Fibroblast of lung (primary cell): ENCODE measurements at regions not wholly inside any gene's neighbourhood (a gene's known extent, or its start where the extent isn't known, plus 50 kb on each side); places are given as distances from the start of the nearest gene placed in this dataset.

ENCODE experiments used
- DNase-seq, 2 donors: peaks; one replicate each; pipeline versions ENCODE4 v3.0.0 to v3.0.0-alpha.2; 2010; ENCODE audit warnings: low read depth in 2 of 2
- H2AFZ ChIP-seq: 2 replicates; pipeline ENCODE4 v1.5.1; 2012; ENCODE audit warnings: low read length, control low read depth, inconsistent platforms
- H3K27ac ChIP-seq: 2 replicates; pipeline ENCODE4 v1.5.1; 2011; ENCODE audit warnings: low read length, control low read depth; ENCODE audit not compliant: insufficient read depth
- H3K27me3 ChIP-seq: 2 replicates; pipeline ENCODE4 v1.5.1; 2011; ENCODE audit warnings: mild to moderate bottlenecking, low read length; ENCODE audit not compliant: control insufficient read depth, insufficient read depth
- H3K36me3 ChIP-seq: 2 replicates; pipeline ENCODE4 v1.5.1; 2011; ENCODE audit warnings: low read length; ENCODE audit not compliant: control insufficient read depth, insufficient read depth
- H3K4me1 ChIP-seq: 2 replicates; pipeline ENCODE4 v1.5.1; 2011; ENCODE audit warnings: low read length; ENCODE audit not compliant: control insufficient read depth, insufficient read depth; ENCODE audit errors: extremely low read depth
- H3K4me2 ChIP-seq: 2 replicates; pipeline ENCODE4 v1.5.1; 2011; ENCODE audit warnings: low read length, control low read depth; ENCODE audit not compliant: insufficient read depth; ENCODE audit errors: extremely low read depth
- H3K4me3 ChIP-seq, 4 experiments: fragments of 200-600 bp in 1 of 4; sonication (generic) in 1 of 4; replicated peaks in 1 of 4; 2 replicates each; pipeline ENCODE4 v1.5.1; 2011 to 2016; ENCODE audit warnings: low read length in 4 of 4, low read depth in 3 of 4, mild to moderate bottlenecking in 3 of 4, control low read depth in 2 of 4, inconsistent platforms in 1 of 4, mixed read lengths in 1 of 4; ENCODE audit not compliant: insufficient read depth in 1 of 4; ENCODE audit errors: control extremely low read depth in 1 of 4
- H3K79me2 ChIP-seq: 2 replicates; pipeline ENCODE4 v1.5.1; 2012; ENCODE audit warnings: mild to moderate bottlenecking, low read length, inconsistent platforms; ENCODE audit not compliant: control insufficient read depth, insufficient read depth
- H3K9ac ChIP-seq: 2 replicates; pipeline ENCODE4 v1.5.1; 2011; ENCODE audit warnings: mild to moderate bottlenecking, low read length, control low read depth; ENCODE audit not compliant: insufficient read depth
- H3K9me3 ChIP-seq: 2 replicates; pipeline ENCODE4 v1.5.1; 2012; ENCODE audit warnings: low read depth, low read length; ENCODE audit not compliant: control insufficient read depth, insufficient read depth
- H4K20me1 ChIP-seq: 2 replicates; pipeline ENCODE4 v1.5.1; 2011; ENCODE audit warnings: low read length; ENCODE audit not compliant: control insufficient read depth, insufficient read depth; ENCODE audit errors: extremely low read depth
- EZH2 ChIP-seq: IDR thresholded peaks from 2 replicates; pipeline ENCODE4 v1.5.1; 2012; ENCODE audit warnings: low read length, control low read depth, mild to moderate bottlenecking; ENCODE audit errors: missing control alignments
- TF ChIP-seq, protein P1 (sequence below), 2 donors: IDR thresholded peaks in 1 of 2; conservative IDR thresholded peaks in 1 of 2; 1 replicate in 1 of 2; 2 replicates in 1 of 2; pipeline ENCODE4 v1.5.1; 2011 to 2012; ENCODE audit warnings: low read length in 2 of 2, control low read depth in 1 of 2, inconsistent platforms in 1 of 2, low read depth in 1 of 2, mild to moderate bottlenecking in 1 of 2

DNA sequence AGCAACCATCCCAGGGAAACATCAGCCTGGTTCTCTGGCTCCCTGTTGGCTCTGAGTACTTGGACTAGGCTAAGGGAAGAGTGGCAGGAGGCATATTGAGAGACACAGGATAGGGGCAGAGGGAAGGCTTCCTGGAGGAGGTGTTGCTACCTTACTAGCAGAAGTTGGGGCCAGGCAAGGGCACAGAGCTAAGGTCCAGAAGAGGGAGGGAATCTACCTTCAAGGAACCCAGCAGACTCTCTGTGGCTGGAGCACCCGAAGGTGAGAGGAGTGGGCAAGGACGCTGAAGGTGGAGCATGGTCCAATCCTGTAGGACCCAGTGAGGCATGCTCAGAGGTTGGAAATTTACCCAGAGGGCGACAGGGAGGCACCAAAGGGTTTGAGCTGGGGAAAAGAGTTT, 191.9 kb downstream of the TFAP2C start:
- Histone ChIP-seq H3K4me1 (no peaks in the 10 kb centered on the region), H3K4me3 (no peak overlapping the region), H3K9ac (no peak overlapping the region), H3K4me2 (no peak overlapping the region), H3K9me3 (no peaks in the 10 kb centered on the region), H3K27me3 (peaks cover 2% of the 10 kb centered on the region), H3K27ac (no peak overlapping the region), H3K79me2 (no peaks in the 10 kb centered on the region), H2AFZ (no peak overlapping the region), H4K20me1 (no peaks in the 10 kb centered on the region), H3K36me3 (no peaks in the 10 kb centered on the region)
- TF ChIP-seq, protein P1, sequence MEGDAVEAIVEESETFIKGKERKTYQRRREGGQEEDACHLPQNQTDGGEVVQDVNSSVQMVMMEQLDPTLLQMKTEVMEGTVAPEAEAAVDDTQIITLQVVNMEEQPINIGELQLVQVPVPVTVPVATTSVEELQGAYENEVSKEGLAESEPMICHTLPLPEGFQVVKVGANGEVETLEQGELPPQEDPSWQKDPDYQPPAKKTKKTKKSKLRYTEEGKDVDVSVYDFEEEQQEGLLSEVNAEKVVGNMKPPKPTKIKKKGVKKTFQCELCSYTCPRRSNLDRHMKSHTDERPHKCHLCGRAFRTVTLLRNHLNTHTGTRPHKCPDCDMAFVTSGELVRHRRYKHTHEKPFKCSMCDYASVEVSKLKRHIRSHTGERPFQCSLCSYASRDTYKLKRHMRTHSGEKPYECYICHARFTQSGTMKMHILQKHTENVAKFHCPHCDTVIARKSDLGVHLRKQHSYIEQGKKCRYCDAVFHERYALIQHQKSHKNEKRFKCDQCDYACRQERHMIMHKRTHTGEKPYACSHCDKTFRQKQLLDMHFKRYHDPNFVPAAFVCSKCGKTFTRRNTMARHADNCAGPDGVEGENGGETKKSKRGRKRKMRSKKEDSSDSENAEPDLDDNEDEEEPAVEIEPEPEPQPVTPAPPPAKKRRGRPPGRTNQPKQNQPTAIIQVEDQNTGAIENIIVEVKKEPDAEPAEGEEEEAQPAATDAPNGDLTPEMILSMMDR (conservative IDR thresholded peaks at IDR 0.05 in 1 of 2, IDR thresholded peaks at IDR 0.05 in 1 of 2; ENCODE audit: low read depth in 1 of 2, low read length in 2 of 2) = no peak
- DNase-seq = no peak

DNA sequence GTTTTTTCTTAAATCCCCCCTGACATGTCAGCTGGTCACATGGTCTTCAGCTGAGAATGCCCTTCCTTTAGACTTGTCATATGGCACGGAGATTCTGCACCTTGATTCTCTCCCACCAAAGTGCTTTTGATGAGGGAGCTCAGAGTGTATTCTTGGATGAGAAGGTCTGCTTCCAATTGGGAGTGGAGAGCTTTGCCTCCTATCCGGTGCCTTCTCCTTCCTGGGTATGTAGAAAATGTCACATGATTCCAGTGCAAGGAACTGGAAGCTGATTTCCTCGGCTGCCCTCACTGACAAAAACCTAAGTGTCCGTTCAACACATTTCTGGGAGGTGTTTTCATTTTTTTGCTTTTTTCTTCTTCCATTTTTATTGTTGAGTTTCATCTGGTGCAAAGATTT, 197.2 kb downstream of the TFAP2C start:
- Histone ChIP-seq H3K27ac (no peak overlapping the region), H2AFZ (no peak overlapping the region), H3K36me3 (no peaks in the 10 kb centered on the region), H3K79me2 (no peaks in the 10 kb centered on the region), H3K4me1 (no peaks in the 10 kb centered on the region), H3K27me3 (peaks cover 2% of the 10 kb centered on the region), H4K20me1 (no peaks in the 10 kb centered on the region), H3K4me3 (peak overlapping the region in 1 of 4 experiments; percentile 10), H3K4me2 (no peak overlapping the region), H3K9me3 (no peaks in the 10 kb centered on the region), H3K9ac (no peak overlapping the region)
- TF ChIP-seq, protein P1 (conservative IDR thresholded peaks at IDR 0.05 in 1 of 2, IDR thresholded peaks at IDR 0.05 in 1 of 2; ENCODE audit: low read depth in 1 of 2, low read length in 2 of 2) = no peak
- TF ChIP-seq EZH2 = no peak
- no peak for DNase-seq

DNA sequence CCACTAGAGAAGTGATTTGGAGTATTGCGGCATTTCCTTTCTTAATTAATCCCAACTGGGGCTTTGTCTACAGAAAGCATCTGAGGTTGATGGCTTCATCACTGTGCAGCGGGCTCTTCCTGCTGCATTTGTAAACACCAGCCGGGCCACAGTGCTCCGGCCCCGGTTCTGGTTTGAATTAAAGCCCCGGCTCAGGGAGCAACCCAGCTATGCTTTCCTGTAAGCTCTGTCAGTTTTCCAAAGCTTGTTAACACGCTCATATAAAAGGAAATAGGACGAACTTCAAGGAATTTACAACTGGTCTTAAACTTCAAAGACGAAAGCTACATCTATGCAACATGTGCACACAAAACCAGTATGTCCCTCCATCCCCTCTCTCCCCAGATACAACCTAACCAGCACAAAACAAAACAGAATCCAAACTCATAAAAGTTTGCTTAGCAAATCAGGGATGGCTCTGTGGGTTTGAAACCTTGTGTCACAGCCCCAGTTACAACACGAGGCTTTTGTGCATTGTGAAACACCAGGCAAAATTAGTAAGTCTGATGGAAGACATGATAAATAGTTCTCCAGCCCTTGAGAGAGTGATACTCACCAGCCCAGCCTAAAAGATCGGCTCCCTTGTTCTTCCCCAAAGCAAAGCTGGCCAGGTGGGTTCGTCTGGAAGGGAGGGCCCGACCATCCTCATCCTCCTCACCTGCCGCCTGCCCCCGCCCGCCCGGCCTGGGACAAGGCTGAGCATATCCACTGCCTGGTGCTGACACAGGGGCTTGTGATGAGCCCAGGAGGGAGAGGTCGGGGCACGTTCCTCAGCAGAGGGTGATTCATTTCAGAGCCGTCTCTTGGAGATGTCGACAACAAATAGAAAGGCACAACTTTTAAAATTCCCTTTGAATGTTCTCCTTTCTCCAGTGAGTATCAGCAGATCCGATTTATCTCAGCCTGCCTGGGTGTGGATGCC, 197.9 kb downstream of the TFAP2C start:
- H3K4me1 ChIP-seq = no peaks in the 10 kb centered on the region
- no peak overlapping the region for H2AFZ ChIP-seq
- no peaks in the 10 kb centered on the region for H3K27me3 ChIP-seq
- H3K79me2 ChIP-seq = no peaks in the 10 kb centered on the region
- TF ChIP-seq EZH2 = no peak
- TF ChIP-seq, protein P1 (conservative IDR thresholded peaks at IDR 0.05 in 1 of 2, IDR thresholded peaks at IDR 0.05 in 1 of 2; ENCODE audit: low read depth in 1 of 2, low read length in 2 of 2) = no peak
- peak overlapping the region in 1 of 4 experiments; percentile 18 for H3K4me3 ChIP-seq
- no peaks in the 10 kb centered on the region for H4K20me1 ChIP-seq
- no peak overlapping the region for H3K9ac ChIP-seq
- peak overlapping the region; percentile 35 for H3K27ac ChIP-seq
- no peak overlapping the region for H3K4me2 ChIP-seq
- H3K9me3 ChIP-seq = no peaks in the 10 kb centered on the region
- no peaks in the 10 kb centered on the region for H3K36me3 ChIP-seq
- DNase-seq = peak in 1 of 2 donors; percentile 4
